Duodenal mucosa (tissue), 2 donors: ENCODE measurements at regions not wholly inside any gene's neighbourhood (a gene's known extent, or its start where the extent isn't known, plus 50 kb on each side); places are given as distances from the start of the nearest gene placed in this dataset.

Source experiments
- H3K27ac ChIP-seq: one replicate; pipeline ENCODE4 v1.7.0; 2013; ENCODE audit warnings: low read depth, low read length
- H3K27me3 ChIP-seq, 2 donors: one replicate each; pipeline ENCODE4 v1.7.0; 2013; ENCODE audit warnings: low read length in 2 of 2, control low read depth in 1 of 2; ENCODE audit not compliant: insufficient read depth in 2 of 2, control insufficient read depth in 1 of 2
- H3K36me3 ChIP-seq, 2 donors: one replicate each; pipeline ENCODE4 v1.7.0; 2013; ENCODE audit warnings: low read length in 2 of 2, control low read depth in 1 of 2; ENCODE audit not compliant: insufficient read depth in 2 of 2, control insufficient read depth in 1 of 2
- H3K4me1 ChIP-seq, 2 donors: one replicate each; pipeline ENCODE4 v1.7.0; 2013; ENCODE audit warnings: low read length in 2 of 2, control low read depth in 1 of 2; ENCODE audit not compliant: insufficient read depth in 2 of 2, control insufficient read depth in 1 of 2
- H3K4me3 ChIP-seq, 2 donors: one replicate each; pipeline ENCODE4 v1.7.0; 2013; ENCODE audit warnings: low read length in 2 of 2, low read depth in 1 of 2
- H3K9ac ChIP-seq, 2 donors: one replicate each; pipeline ENCODE4 v1.7.0; 2013; ENCODE audit warnings: low read length in 2 of 2, low read depth in 1 of 2
- H3K9me3 ChIP-seq, 2 donors: one replicate each; pipeline ENCODE4 v1.7.0; 2013; ENCODE audit warnings: low read length in 2 of 2, control low read depth in 1 of 2; ENCODE audit not compliant: control insufficient read depth in 1 of 2

DNA sequence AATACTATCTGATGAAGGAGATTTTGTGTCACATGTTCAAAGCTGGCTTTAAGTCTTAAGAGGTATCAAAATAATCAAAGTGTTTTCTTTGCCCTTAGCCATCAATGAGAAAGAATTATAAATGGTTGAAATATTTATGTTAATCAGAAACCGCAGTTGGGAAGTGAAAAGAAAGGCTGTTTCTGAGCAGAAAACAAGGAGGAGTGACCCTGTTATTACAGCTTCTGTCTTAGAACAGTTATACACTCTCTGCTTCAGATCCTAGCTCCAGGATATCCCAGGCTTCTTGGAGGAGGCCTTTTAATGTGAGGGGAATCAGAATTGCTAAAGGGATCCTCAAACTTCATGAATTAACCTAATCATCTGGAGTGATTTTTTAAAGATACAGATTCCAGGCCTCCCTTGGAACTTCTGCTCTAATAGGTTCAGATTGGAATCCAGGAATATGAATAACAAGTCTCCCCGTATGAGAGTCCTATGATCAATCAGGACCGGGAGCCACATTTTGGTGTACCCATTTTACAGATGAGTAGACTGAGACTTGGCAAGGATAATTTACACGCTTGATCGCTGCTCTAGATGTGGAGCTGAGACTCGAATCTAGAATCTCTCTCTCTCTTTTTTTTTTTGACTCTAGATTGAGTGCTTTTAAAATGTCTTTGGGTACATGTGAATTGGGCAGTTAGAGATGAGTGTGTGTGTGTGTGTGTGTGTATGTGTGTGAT is 50.8 kb upstream of the JAG1 start:
- no peak overlapping the region for H3K4me3 ChIP-seq
- no peaks in the 10 kb centered on the region for H3K4me1 ChIP-seq
- H3K27ac ChIP-seq: no peak overlapping the region
- no peaks in the 10 kb centered on the region for H3K9me3 ChIP-seq
- no peaks in the 10 kb centered on the region for H3K36me3 ChIP-seq
- no peak overlapping the region for H3K9ac ChIP-seq
- no peaks in the 10 kb centered on the region for H3K27me3 ChIP-seq

DNA sequence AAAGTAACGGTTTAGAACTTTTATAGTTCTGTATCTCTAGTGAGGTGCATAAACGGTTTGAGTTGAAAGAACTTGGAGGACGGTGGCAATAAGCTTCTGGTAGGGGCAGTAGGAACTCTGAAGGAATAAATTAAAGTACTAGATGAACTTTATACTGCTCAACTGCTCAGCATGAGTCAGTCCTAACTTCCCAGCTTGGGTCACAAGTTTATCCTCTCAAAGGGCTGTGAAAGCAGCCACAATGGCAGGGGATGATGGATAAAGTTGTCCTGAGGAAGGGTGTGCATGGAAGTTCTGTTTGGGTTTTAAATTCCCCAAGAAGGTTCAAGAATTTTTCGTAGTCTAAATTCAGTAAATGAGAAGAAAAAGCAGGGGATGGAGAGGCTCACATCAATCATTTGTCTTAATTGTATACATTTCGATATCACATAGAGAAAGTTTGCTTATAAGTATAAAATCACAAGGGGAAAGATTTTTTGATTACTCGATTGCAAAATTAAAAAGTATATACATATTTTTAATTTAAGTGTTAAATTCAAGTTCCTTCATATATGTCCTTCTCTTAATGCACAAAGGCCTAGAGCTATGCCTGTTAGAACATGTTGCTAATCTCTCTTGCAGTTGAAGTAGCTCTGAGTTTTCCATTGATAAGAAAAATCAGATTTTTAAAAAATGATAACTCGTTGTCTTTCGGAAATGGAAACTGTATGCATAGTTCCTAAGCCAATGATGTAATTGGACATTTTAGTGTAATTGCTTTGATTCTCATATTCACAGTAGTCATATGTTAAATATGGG is 55.3 kb upstream of the JAG1 start:
- H3K9ac ChIP-seq: no peak overlapping the region
- H3K27ac ChIP-seq: no peak overlapping the region
- H3K4me1 ChIP-seq: no peaks in the 10 kb centered on the region
- no peaks in the 10 kb centered on the region for H3K27me3 ChIP-seq
- no peak overlapping the region for H3K4me3 ChIP-seq
- no peaks in the 10 kb centered on the region for H3K36me3 ChIP-seq
- peaks cover 0 to 2% of the 10 kb centered on the region in 2 donors for H3K9me3 ChIP-seq

DNA sequence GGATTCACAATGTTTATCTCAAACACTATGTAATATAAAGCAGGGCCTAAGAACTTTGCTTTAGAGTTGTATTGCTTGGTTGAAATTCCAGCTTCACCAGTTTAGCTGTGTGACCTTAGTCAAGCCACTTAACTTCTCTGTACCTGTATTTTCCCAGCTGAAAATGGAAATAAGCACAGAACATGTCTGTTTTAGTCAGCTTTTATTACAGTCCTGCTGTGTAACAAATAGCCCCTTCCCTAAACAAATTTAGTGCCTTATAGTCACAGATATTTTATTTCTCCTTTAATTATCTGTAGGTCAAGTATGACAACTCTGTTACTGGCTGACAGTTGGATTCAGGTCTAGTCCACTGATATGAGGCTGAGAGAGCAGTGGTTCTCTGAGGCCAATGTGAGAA is 56.0 kb upstream of the JAG1 start:
- Histone ChIP-seq H3K4me1 (no peaks in the 10 kb centered on the region), H3K4me3 (no peak overlapping the region), H3K9me3 (peaks cover 0 to 2% of the 10 kb centered on the region in 2 donors), H3K27me3 (no peaks in the 10 kb centered on the region), H3K27ac (no peak overlapping the region), H3K9ac (no peak overlapping the region), H3K36me3 (no peaks in the 10 kb centered on the region)

- Histone ChIP-seq H3K27ac (no peak overlapping the region), H3K27me3 (no peaks in the 10 kb centered on the region), H3K9me3 (peaks cover 0 to 2% of the 10 kb centered on the region in 2 donors), H3K36me3 (no peaks in the 10 kb centered on the region), H3K4me1 (no peaks in the 10 kb centered on the region), H3K4me3 (no peak overlapping the region), H3K9ac (no peak overlapping the region)
Measured at GRCh38 chr20:10730629-10731183, 56.9 kb upstream of the JAG1 start.

DNA sequence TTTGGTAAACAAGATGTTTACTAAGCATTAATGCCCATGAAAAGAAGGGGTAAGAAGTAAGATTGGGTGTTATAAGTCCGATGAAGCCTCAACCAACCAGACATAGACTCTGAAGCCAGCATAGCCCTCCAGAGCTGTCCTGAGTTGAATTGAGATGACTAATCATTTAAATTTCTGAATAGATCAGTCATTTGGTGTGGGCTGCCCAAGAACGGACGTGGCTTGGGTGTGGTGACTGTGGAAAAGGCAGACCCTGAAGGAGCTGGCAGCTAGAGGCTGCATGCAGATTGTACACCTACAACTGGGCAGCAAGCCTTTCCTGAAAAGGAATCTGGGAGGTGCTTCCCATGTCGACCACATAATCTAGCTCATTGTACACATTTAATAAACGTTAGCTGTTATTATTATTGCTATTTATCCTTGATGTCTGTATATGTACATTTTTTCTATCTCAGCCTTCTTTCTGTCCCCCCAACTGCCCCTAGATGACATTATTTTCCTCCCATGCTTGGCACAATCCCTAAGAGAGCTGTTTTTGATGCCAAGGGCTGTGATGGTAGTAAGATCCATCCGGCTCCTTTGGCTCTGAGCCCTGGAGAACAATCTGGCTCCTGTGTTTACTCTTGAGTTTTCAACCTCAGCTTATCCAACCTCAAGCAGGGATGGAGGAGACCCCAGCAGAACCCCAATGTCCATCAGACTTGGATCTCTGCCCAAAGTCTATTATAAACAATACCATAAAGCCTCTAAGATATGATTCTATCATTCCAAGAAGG is 57.6 kb upstream of the JAG1 start:
- Histone ChIP-seq H3K4me1 (no peaks in the 10 kb centered on the region), H3K4me3 (no peak overlapping the region), H3K9ac (no peak overlapping the region), H3K27me3 (no peaks in the 10 kb centered on the region), H3K27ac (no peak overlapping the region), H3K9me3 (peaks cover 0 to 2% of the 10 kb centered on the region in 2 donors), H3K36me3 (no peaks in the 10 kb centered on the region)

DNA sequence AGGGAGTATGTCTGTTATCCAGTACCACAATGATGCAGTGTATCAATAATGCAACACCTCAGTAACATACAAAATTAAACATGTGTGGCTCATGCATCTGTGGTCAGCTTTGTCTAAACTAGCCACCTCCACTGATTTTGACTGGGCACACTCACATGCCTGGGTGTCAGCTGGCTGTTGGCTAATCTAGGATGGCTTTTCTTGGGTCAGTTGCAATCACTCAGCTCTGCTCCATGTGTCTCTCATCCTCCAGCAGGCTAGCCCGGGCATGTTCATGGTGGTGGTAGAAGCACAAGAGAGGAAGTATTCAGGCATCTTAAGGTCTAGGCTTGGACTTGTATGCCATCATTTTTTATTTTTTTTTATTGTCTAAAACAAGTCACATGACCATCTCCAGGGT is 59.3 kb upstream of the JAG1 start:
- H3K27me3 ChIP-seq: no peaks in the 10 kb centered on the region
- H3K9me3 ChIP-seq: peaks cover 0 to 2% of the 10 kb centered on the region in 2 donors
- H3K9ac ChIP-seq: no peak overlapping the region
- H3K4me1 ChIP-seq: no peaks in the 10 kb centered on the region
- H3K36me3 ChIP-seq: no peaks in the 10 kb centered on the region
- no peak overlapping the region for H3K4me3 ChIP-seq
- no peak overlapping the region for H3K27ac ChIP-seq

DNA sequence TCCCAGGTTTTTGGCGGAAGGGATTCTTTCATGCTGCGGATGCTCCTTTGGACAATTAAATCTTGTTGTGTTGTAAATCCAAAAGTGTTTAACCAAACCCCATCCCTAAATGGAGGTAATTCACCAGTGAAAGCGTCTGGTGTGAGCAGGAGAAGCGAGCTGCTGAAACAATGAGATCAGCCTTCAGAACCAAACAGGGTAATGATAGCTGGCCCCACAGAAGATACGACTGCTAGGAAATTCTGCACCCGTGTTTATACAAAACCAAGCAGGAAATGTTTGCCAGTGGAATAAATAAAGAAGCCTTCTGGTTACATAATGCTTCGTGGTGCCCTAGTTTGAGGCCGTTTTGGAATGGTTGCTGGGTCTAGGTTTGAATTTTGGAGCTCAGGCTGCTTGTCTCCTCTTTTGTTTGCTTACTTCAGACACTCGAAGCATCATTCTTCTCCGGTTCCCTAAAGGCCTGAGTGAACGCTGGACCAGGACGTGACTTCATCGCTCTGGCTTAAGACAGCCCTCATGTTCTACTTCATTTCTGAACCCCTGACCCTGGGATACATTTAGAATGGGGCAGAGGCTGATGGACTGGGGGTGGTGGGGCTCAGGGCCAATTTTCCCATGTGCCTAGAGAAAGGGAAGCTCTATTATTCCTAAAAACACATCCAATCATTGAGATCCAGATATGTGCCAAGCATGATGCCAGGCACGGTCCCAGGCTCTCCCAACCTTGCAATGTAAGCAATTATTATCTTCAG is 61.6 kb upstream of the JAG1 start:
- Histone ChIP-seq H3K9me3 (no peaks in the 10 kb centered on the region), H3K4me3 (no peak overlapping the region), H3K9ac (no peak overlapping the region), H3K27ac (no peak overlapping the region), H3K27me3 (no peaks in the 10 kb centered on the region), H3K36me3 (no peaks in the 10 kb centered on the region), H3K4me1 (peaks cover 0 to 4% of the 10 kb centered on the region in 2 donors)

- no peak overlapping the region for H3K27ac ChIP-seq
- H3K36me3 ChIP-seq: no peaks in the 10 kb centered on the region
Measured at GRCh38 chr20:10739134-10739533, 65.3 kb upstream of the JAG1 start.

DNA sequence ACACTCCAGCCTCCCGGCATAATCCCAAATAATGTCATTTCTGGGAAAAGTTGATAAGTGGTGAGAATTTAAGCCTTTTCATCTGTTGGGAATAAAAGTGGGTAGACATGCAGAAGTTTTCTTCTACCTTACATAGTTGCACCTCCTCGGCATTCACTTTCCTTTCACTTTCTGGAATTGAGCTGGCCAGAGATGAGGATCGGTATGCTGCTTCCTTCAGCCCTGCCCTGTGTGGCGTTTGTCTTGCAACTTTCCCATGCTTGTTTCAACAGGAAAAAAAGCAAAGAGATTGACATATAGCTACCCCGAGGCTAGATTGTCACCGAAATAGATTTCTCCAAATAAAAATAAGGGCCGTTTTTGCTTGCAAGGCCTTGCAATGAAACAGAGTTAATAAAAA is 65.8 kb upstream of the JAG1 start:
- Histone ChIP-seq H3K4me1 (peaks cover 0 to 4% of the 10 kb centered on the region in 2 donors), H3K4me3 (peak overlapping the region; percentile 16 to 38), H3K9me3 (no peaks in the 10 kb centered on the region), H3K9ac (no peak overlapping the region), H3K27me3 (no peaks in the 10 kb centered on the region), H3K27ac (no peak overlapping the region), H3K36me3 (no peaks in the 10 kb centered on the region)

More at GRCh38 chr20:10739134-10739533, 65.3 kb upstream of the JAG1 start:
- H3K4me1 ChIP-seq: peaks cover 0 to 4% of the 10 kb centered on the region in 2 donors
- H3K27me3 ChIP-seq: no peaks in the 10 kb centered on the region
- H3K4me3 ChIP-seq: peak overlapping the region; percentile 16 to 38
- H3K9ac ChIP-seq: no peak overlapping the region
- no peaks in the 10 kb centered on the region for H3K9me3 ChIP-seq
